Neural cell (in vitro differentiated cells): ENCODE measurements at regions not wholly inside any gene's neighbourhood (a gene's known extent, or its start where the extent isn't known, plus 50 kb on each side); places are given as distances from the start of the nearest gene placed in this dataset.

Experiments used
- CTCF ChIP-seq: fragments of 450-650 bp; IDR thresholded peaks from 2 replicates; pipeline ENCODE4 v1.5.1; 2014; ENCODE audit warnings: antibody characterized with exemption, mild to moderate bottlenecking, moderate library complexity; ENCODE audit not compliant: poor library complexity, severe bottlenecking
- EP300 ChIP-seq: fragments of 450-650 bp; conservative IDR thresholded peaks from 2 replicates; pipeline ENCODE4 v1.6.1; 2014; ENCODE audit warnings: antibody characterized with exemption, mild to moderate bottlenecking, moderate library complexity; ENCODE audit not compliant: poor library complexity, severe bottlenecking
- EZH2 ChIP-seq: fragments of 200-600, 300-800 bp; shearing (Covaris generic), sonication (generic); IDR thresholded peaks from 2 replicates; pipeline ENCODE4 v1.6.1; 2014; ENCODE audit warnings: antibody characterized with exemption, low read length, borderline replicate concordance, mild to moderate bottlenecking; ENCODE audit not compliant: insufficient read depth, poor library complexity, severe bottlenecking
- MXI1 ChIP-seq: fragments of 450-650 bp; conservative IDR thresholded peaks from 2 replicates; pipeline ENCODE4 v1.6.1; 2014; ENCODE audit warnings: antibody characterized with exemption, mild to moderate bottlenecking; ENCODE audit not compliant: poor library complexity, severe bottlenecking
- POLR2AphosphoS5 ChIP-seq: IDR thresholded peaks from 2 replicates; pipeline ENCODE4 v1.6.1; 2012
- RAD21 ChIP-seq: fragments of 450-650 bp; conservative IDR thresholded peaks from 2 replicates; pipeline ENCODE4 v1.6.1; 2014; ENCODE audit warnings: antibody characterized with exemption, mild to moderate bottlenecking, moderate library complexity
- REST ChIP-seq: IDR thresholded peaks from 2 replicates; pipeline ENCODE4 v1.6.1; 2012; ENCODE audit warnings: borderline replicate concordance
- SMC3 ChIP-seq: fragments of 450-650 bp; conservative IDR thresholded peaks from 2 replicates; pipeline ENCODE4 v1.6.1; 2014; ENCODE audit warnings: antibody characterized with exemption, mild to moderate bottlenecking, moderate library complexity; ENCODE audit not compliant: poor library complexity
- TAF1 ChIP-seq: IDR thresholded peaks from 2 replicates; pipeline ENCODE4 v1.6.1; 2012; ENCODE audit warnings: low read depth

- no peak for TF ChIP-seq EZH2
- TF ChIP-seq CTCF: no peak
- TF ChIP-seq EP300: no peak
- no peak for TF ChIP-seq REST
- TF ChIP-seq TAF1: no peak
- TF ChIP-seq RAD21: no peak
- no peak for TF ChIP-seq POLR2AphosphoS5
- no peak for TF ChIP-seq SMC3
- no peak for TF ChIP-seq MXI1
These were observed 241.2 kb downstream of the IRS1 start for GRCh38 chr2:226558418-226558817.
